ENCODE measurements at regions not wholly inside any gene's neighbourhood (a gene's known extent, or its start where the extent isn't known, plus 50 kb on each side); places are given as distances from the start of the nearest gene placed in this dataset.

GRCh38 chr3:103810167-103810566, 1375.4 kb downstream of the ZPLD1 start:
- Histone ChIP-seq H3K4me1 (ENCODE audit: control insufficient read depth in 2 of 3, insufficient read depth in 2 of 3, low read depth in 1 of 3, low read length in 3 of 3) (no peaks in the 10 kb centered on the region), H3K27me3 (ENCODE audit: control insufficient read depth, insufficient read depth, low read length) (no peaks in the 10 kb centered on the region), H3K9me3 (ENCODE audit: control insufficient read depth in 2 of 3, insufficient read depth in 1 of 3, low read length in 3 of 3) (no peaks in the 10 kb centered on the region), H3K36me3 (ENCODE audit: control insufficient read depth in 2 of 3, insufficient read depth in 3 of 3, low read length in 3 of 3) (no peaks in the 10 kb centered on the region), H3K27ac (ENCODE audit: low read depth in 2 of 2, low read length in 2 of 2) (no peak overlapping the region), H3K9ac (ENCODE audit: low read length in 3 of 3) (no peak overlapping the region), H3K4me3 (ENCODE audit: low read length in 3 of 3) (no peak overlapping the region)
- intact Hi-C loops (cut with DNase I): no loop called here
- DNase-seq (no peak), FAIRE-seq (no peak)
- TF ChIP-seq CTCF (IDR thresholded peaks at IDR 0.05; ENCODE audit: borderline replicate concordance, extremely low read depth, insufficient read depth): no peak

- FAIRE-seq (no peak), DNase-seq (peak in 1 of 5 donors; percentile 12)
- intact Hi-C loops (cut with DNase I): no loop called here
- H3K9me3 ChIP-seq (ENCODE audit: control insufficient read depth in 2 of 3, insufficient read depth in 1 of 3, low read length in 3 of 3): no peaks in the 10 kb centered on the region
- no peaks in the 10 kb centered on the region for H3K4me1 ChIP-seq (ENCODE audit: control insufficient read depth in 2 of 3, insufficient read depth in 2 of 3, low read depth in 1 of 3, low read length in 3 of 3)
- H3K27me3 ChIP-seq (ENCODE audit: control insufficient read depth, insufficient read depth, low read length): no peaks in the 10 kb centered on the region
- H3K36me3 ChIP-seq (ENCODE audit: control insufficient read depth in 2 of 3, insufficient read depth in 3 of 3, low read length in 3 of 3): no peaks in the 10 kb centered on the region
- TF ChIP-seq CTCF (IDR thresholded peaks at IDR 0.05; ENCODE audit: borderline replicate concordance, extremely low read depth, insufficient read depth): no peak
- H3K4me3 ChIP-seq (ENCODE audit: low read length in 3 of 3): no peak overlapping the region
- no peak overlapping the region for H3K9ac ChIP-seq (ENCODE audit: low read length in 3 of 3)
- H3K27ac ChIP-seq (ENCODE audit: low read depth in 2 of 2, low read length in 2 of 2): no peak overlapping the region
Observed at GRCh38 chr3:103813955-103814354, 1379.1 kb downstream of the ZPLD1 start.

- DNase-seq (no peak), FAIRE-seq (no peak)
- Histone ChIP-seq H3K9me3 (ENCODE audit: control insufficient read depth in 2 of 3, insufficient read depth in 1 of 3, low read length in 3 of 3) (no peaks in the 10 kb centered on the region), H3K9ac (ENCODE audit: low read length in 3 of 3) (no peak overlapping the region), H3K4me1 (ENCODE audit: control insufficient read depth in 2 of 3, insufficient read depth in 2 of 3, low read depth in 1 of 3, low read length in 3 of 3) (no peaks in the 10 kb centered on the region), H3K4me3 (ENCODE audit: low read length in 3 of 3) (no peak overlapping the region), H3K36me3 (ENCODE audit: control insufficient read depth in 2 of 3, insufficient read depth in 3 of 3, low read length in 3 of 3) (no peaks in the 10 kb centered on the region), H3K27ac (ENCODE audit: low read depth in 2 of 2, low read length in 2 of 2) (no peak overlapping the region), H3K27me3 (ENCODE audit: control insufficient read depth, insufficient read depth, low read length) (no peaks in the 10 kb centered on the region)
- no peak for TF ChIP-seq CTCF (IDR thresholded peaks at IDR 0.05; ENCODE audit: borderline replicate concordance, extremely low read depth, insufficient read depth)
- intact Hi-C loops (cut with DNase I): no loop called here
Observed at GRCh38 chr3:103818398-103818797, 1383.6 kb downstream of the ZPLD1 start.

GRCh38 chr3:103818800-103819199, 1384.0 kb downstream of the ZPLD1 start:
- TF ChIP-seq CTCF (IDR thresholded peaks at IDR 0.05; ENCODE audit: borderline replicate concordance, extremely low read depth, insufficient read depth): no peak
- FAIRE-seq (no peak), DNase-seq (peak in 1 of 5 donors; percentile 22)

More at GRCh38 chr3:103818800-103819199, 1384.0 kb downstream of the ZPLD1 start:
- Histone ChIP-seq H3K36me3 (ENCODE audit: control insufficient read depth in 2 of 3, insufficient read depth in 3 of 3, low read length in 3 of 3) (no peaks in the 10 kb centered on the region), H3K4me1 (ENCODE audit: control insufficient read depth in 2 of 3, insufficient read depth in 2 of 3, low read depth in 1 of 3, low read length in 3 of 3) (no peaks in the 10 kb centered on the region), H3K9ac (ENCODE audit: low read length in 3 of 3) (no peak overlapping the region), H3K27me3 (ENCODE audit: control insufficient read depth, insufficient read depth, low read length) (no peaks in the 10 kb centered on the region), H3K4me3 (ENCODE audit: low read length in 3 of 3) (no peak overlapping the region), H3K9me3 (ENCODE audit: control insufficient read depth in 2 of 3, insufficient read depth in 1 of 3, low read length in 3 of 3) (no peaks in the 10 kb centered on the region), H3K27ac (ENCODE audit: low read depth in 2 of 2, low read length in 2 of 2) (no peak overlapping the region)
- intact Hi-C loops (cut with DNase I): no loop called here
